MM.1S (cell line): ENCODE measurements at regions not wholly inside any gene's neighbourhood (a gene's known extent, or its start where the extent isn't known, plus 50 kb on each side); places are given as distances from the start of the nearest gene placed in this dataset.

Source experiments
- CTCF ChIP-seq: fragments of 300-600 bp; sonication (generic); IDR thresholded peaks from 2 replicates; pipeline ENCODE4 v1.5.1; 2016; ENCODE audit warnings: antibody characterized with exemption, low read length, mixed read lengths
- EZH2 ChIP-seq: fragments of 300-600 bp; sonication (generic); optimal IDR thresholded peaks from 2 replicates; pipeline ENCODE3; 2017; ENCODE audit warnings: low read depth, mild to moderate bottlenecking, antibody characterized with exemption, low read length, mixed read lengths

GRCh38 chr5:92916036-92916435, 665.0 kb downstream of the NR2F1-AS1 start:
- TF ChIP-seq EZH2 (no peak), CTCF (no peak)
